G401 (cell line): ENCODE measurements at regions not wholly inside any gene's neighbourhood (a gene's known extent, or its start where the extent isn't known, plus 50 kb on each side); places are given as distances from the start of the nearest gene placed in this dataset.

Experiments used
- DNase-seq: peaks from one replicate; pipeline ENCODE4 v3.0.0-alpha.2; 2015; ENCODE audit warnings: low spot score
- in situ Hi-C: cut with HindIII; loops from 2 replicates; pipeline ENCODE4 v1.10.0; 2016; ENCODE audit warnings: low sequenced_read_pairs, mixed read lengths

DNA sequence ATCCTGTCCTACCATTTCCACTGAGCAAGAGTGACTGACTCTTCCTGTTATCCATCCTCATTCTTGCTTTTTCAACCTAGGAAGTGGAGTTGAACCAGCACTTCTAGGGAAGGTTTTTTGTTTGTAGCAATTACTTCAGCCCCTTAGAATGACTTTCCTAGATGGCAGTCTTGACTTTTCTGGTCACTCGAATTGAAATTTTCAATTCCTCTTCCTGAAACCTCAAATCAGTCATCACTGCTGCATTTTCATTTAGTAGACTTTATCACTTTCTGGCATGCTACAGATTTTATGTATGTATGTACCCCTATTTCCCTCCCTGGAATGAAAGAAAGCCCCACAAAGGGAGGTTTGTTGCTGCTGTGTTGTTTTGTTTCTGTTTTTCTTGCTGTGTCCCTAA, 915.9 kb downstream of the PCDH17 start:
- in situ Hi-C loops, result no loop called here
- no peak for DNase-seq

- in situ Hi-C loops, result no loop called here
- no peak for DNase-seq
Measured at GRCh38 chr13:58566176-58566575, 934.6 kb downstream of the PCDH17 start.

GRCh38 chr13:58573743-58574142, 942.2 kb downstream of the PCDH17 start:
- no peak for DNase-seq
- in situ Hi-C loops, result no loop called here

GRCh38 chr13:58574791-58575190, 943.2 kb downstream of the PCDH17 start:
- no peak for DNase-seq
- in situ Hi-C loops, result no loop called here

- in situ Hi-C loops, result no loop called here
- DNase-seq, result no peak
Measured at GRCh38 chr13:58579468-58579867, 947.9 kb downstream of the PCDH17 start.

- in situ Hi-C loops, result no loop called here
- no peak for DNase-seq
Measured at GRCh38 chr13:58583966-58584365, 952.4 kb downstream of the PCDH17 start.

GRCh38 chr13:58584610-58585009, 953.1 kb downstream of the PCDH17 start:
- in situ Hi-C loops, result no loop called here
- DNase-seq, result no peak

GRCh38 chr13:58587183-58587582, 955.6 kb downstream of the PCDH17 start:
- DNase-seq, result no peak
- in situ Hi-C loops, result no loop called here

GRCh38 chr13:58592052-58592451, 960.5 kb downstream of the PCDH17 start:
- DNase-seq, result no peak
- in situ Hi-C loops, result no loop called here

DNA sequence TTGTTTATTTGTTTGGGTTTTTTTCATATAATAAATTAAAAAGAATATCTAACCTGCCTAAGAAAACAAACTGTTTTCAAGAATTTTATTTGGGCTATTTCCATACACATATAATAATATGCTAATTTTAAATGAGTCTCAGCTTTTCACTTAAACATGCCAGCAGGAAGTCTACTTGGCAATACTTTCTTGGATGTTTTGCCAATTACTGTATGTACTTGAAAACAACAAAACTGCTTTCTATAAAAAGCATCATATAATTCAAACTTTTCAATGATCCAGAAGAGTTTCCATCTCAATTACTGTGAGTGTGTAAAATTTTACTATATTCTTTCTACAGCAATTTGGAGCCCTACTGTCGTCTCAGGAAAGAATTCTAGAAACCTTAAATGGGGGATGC, 961.2 kb downstream of the PCDH17 start:
- no peak for DNase-seq
- in situ Hi-C loops, result no loop called here

GRCh38 chr13:58594747-58595600, 963.4 kb downstream of the PCDH17 start:
- in situ Hi-C loops, result no loop called here
- no peak for DNase-seq

DNA sequence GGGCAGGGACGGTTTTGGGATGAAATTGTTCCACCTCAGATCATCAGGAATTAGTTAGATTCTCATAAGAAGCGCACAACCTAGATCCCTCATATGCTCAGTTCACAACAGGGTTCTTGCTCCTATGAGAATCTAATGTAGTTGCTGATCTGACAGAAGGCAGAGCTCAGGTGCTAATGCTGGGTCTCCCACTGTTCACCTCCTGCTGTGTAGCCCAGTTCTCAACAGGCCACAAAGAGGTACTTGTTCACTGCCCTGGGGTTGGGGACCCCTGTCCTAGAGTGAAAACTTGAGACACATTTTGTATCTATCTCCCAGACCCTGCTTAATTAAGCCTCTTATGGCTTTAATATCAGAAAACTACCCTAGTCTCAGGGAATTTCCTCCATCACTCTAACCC, 966.0 kb downstream of the PCDH17 start:
- in situ Hi-C loops, result no loop called here
- DNase-seq, result no peak

DNA sequence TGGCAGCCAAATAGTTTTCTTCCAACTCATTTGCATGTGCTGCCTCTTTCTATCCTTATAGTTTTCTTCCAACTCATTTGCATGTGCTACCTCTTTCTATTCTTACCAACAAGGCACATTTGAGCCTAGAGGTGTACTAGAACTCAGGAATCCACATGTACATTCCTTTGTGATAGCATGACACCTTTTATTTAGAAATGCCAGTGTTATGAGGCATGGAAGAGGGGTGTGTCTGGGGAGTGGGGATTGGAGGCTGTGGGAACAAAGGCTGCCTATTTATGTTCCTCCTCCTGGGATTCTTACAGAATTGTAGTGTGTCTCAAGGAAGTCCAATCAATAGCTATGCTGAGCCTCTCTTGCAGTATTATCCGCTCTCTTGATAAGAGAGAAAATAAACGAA, 966.7 kb downstream of the PCDH17 start:
- in situ Hi-C loops, result no loop called here

DNA sequence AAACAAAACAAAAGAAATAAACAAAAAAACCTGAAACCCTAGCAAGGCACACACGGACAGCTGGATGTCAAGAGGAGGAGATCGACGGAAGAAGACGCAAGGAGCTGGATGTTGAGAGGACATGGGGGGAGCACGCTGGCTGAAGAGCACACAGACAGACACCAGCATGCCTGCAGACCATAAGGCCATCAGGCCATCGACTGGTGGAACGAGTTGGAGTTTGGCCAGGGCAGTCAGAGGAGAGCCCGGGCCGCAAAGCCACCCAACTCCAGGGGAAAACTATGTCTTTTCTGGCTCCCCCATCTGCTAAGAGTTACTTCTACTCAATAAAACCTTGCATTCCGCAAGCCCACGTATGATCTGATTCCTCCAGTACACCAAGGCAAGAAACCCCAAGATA, 979.6 kb downstream of the PCDH17 start:
- DNase-seq, result no peak
- in situ Hi-C loops, result no loop called here

More for the DNA sequence above, 966.7 kb downstream of the PCDH17 start:
- no peak for DNase-seq

DNA sequence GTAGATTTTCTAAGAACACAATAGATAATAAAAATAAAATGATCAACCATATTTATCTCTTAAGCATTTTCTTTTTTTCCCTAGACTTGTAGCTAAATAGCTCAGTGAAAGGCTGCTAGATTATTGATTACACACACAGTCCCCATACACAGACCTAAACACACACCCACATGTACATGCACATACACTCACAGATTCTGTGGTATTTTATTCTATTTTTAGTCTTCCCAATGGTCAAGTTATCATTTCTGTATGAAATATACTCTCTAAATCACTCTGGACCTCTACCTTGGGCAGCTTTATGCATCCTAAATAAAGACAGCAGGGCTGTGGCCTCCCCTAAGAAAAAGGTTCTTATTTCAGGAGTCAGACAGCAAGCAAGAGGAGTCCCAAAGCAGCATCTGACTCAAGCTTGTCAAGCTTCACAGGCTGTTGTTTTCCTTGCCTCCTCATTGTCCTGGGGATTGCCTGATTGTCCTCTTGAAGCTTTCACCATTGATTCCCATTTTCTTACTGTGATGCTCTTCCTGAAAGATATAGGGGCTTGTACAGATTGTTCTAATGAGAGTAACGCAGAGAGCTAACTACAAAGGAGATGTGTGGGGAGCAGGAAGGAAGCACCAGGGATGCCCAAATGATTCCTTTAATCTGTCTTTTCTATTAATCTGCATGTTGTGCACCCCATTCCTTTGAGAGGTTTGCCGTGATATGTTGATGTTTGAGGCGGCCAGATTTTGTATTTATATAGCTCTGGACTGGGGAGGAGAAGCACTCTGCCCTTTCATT, 986.5 kb downstream of the PCDH17 start:
- DNase-seq, result no peak
- in situ Hi-C loops, result no loop called here

DNA sequence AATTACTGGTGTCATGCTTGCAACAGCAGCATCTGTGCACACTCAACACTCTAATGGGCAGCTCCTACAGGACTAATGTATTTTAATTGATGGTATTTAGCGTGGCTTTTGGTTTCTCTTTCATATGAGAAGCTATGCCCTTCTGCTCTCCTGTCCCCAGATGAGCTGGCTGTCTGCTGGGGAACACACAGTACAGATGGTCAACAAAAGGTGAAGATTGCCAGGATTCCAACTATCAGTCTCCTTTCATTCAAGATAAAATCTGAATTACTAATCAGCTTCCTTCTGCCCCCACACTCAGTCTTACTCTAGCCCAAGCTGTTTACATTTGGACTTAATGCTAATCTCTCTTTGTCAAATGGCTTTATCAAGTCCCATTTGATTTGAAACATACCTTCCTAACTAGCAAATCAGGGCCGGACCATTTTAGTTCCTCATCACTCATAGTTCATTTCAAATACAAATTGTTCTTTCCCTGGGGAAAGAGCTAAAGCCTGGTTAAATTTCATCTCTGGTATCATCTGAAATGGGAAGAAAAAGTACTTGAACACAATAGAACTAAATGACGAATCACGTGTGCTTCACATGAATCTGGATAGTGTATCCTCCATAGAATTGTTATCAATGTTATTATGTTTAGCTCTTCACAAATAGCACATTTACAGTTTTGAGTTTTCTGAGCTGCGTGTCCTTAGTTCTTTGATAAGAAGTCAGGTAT, 988.0 kb downstream of the PCDH17 start:
- in situ Hi-C loops, result no loop called here
- no peak for DNase-seq

DNA sequence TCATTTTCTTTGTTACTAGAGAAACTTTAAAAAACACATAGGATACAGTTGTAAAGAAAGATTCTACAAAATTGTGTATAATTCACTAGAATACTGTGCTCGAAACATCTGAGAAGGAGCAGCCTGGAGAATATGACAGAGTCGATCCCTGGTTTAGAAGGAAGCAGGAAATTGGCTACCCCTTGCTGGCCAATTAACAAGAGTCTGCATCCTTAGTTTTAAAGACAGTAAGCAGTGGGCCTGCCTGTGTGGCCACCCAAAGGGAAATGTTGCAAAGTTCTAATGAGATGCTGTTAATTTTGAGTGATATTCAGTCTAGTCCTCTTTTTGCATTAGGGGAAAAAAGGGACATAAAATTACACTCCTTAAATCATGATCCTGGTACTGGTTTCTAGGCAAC, 988.6 kb downstream of the PCDH17 start:
- in situ Hi-C loops, result no loop called here
- no peak for DNase-seq

- in situ Hi-C loops, result no loop called here
- DNase-seq, result no peak
Measured at GRCh38 chr13:58625703-58626389, 994.3 kb downstream of the PCDH17 start.

DNA sequence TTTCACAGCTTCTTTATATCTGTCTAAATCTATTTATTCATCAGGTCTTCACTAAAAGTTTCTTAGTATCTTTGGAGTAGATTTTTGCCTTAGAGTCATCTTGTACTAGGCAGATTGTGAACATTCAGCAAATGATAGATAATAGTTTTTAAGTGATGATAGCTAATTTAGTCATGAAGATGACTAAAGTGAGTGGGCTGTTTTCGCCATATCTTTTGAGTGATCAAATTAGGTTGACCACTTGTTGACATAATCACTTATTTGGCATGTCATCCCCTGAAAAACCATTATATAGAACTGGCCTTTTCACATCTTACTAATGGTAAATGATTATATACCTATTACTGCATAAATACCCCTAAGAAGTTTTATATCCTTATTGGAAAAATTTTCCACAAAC, 999.2 kb downstream of the PCDH17 start:
- in situ Hi-C loops, result no loop called here
- no peak for DNase-seq
